ENCODE measurements at regions not wholly inside any gene's neighbourhood (a gene's known extent, or its start where the extent isn't known, plus 50 kb on each side); places are given as distances from the start of the nearest gene placed in this dataset.

GRCh38 chr14:86654558-86655184 lies 1124.7 kb downstream of the FLRT2 start:
- H3K4me3 ChIP-seq (ENCODE audit: low read depth, low read length): no peak overlapping the region
- peak; percentile 13 for DNase-seq (ENCODE audit: low read depth)
- TF ChIP-seq CTCF (conservative IDR thresholded peaks at IDR 0.05; ENCODE audit: low read depth, low read length): peak; percentile 73

GRCh38 chr14:86652526-86652925 lies 1122.6 kb downstream of the FLRT2 start:
- H3K4me3 ChIP-seq (ENCODE audit: low read depth, low read length): no peak overlapping the region
- no peak for DNase-seq (ENCODE audit: low read depth)
- no peak for TF ChIP-seq CTCF (conservative IDR thresholded peaks at IDR 0.05; ENCODE audit: low read depth, low read length)

- TF ChIP-seq CTCF (conservative IDR thresholded peaks at IDR 0.05; ENCODE audit: low read depth, low read length): peak; percentile 37
- no peak for DNase-seq (ENCODE audit: low read depth)
Measured at GRCh38 chr14:86646696-86647690, 1117.0 kb downstream of the FLRT2 start.

GRCh38 chr14:86646125-86646524 lies 1116.2 kb downstream of the FLRT2 start:
- TF ChIP-seq CTCF (conservative IDR thresholded peaks at IDR 0.05; ENCODE audit: low read depth, low read length): no peak
- DNase-seq (ENCODE audit: low read depth): no peak
- H3K4me3 ChIP-seq (ENCODE audit: low read depth, low read length): no peak overlapping the region

More at GRCh38 chr14:86646696-86647690, 1117.0 kb downstream of the FLRT2 start:
- no peak overlapping the region for H3K4me3 ChIP-seq (ENCODE audit: low read depth, low read length)

- TF ChIP-seq CTCF (conservative IDR thresholded peaks at IDR 0.05; ENCODE audit: low read depth, low read length): no peak
- no peak overlapping the region for H3K4me3 ChIP-seq (ENCODE audit: low read depth, low read length)
- DNase-seq (ENCODE audit: low read depth): no peak
Measured at GRCh38 chr14:86641310-86641709, 1111.4 kb downstream of the FLRT2 start.

- no peak for DNase-seq (ENCODE audit: low read depth)
- TF ChIP-seq CTCF (conservative IDR thresholded peaks at IDR 0.05; ENCODE audit: low read depth, low read length): no peak
- no peak overlapping the region for H3K4me3 ChIP-seq (ENCODE audit: low read depth, low read length)
Measured at GRCh38 chr14:86640288-86640687, 1110.3 kb downstream of the FLRT2 start.
